OCI-LY1 (cell line): ENCODE measurements at regions not wholly inside any gene's neighbourhood (a gene's known extent, or its start where the extent isn't known, plus 50 kb on each side); places are given as distances from the start of the nearest gene placed in this dataset.

Experiments used
- H2AFZ ChIP-seq: fragments of 200-600 bp; sonication (generic), shearing (Covaris generic); 2 replicates; pipeline ENCODE4 v1.6.0; 2014; ENCODE audit warnings: antibody characterized with exemption, mild to moderate bottlenecking, low read length
- H3F3A ChIP-seq: fragments of 200-600 bp; sonication (generic), shearing (Covaris generic); 2 replicates; pipeline ENCODE4 v1.6.0; 2014; ENCODE audit warnings: mild to moderate bottlenecking, antibody characterized with exemption, low read length, moderate library complexity; ENCODE audit not compliant: insufficient read depth
- H3K27ac ChIP-seq: fragments of 200-600 bp; sonication (generic); 2 replicates; pipeline ENCODE4 v1.5.1; 2014; ENCODE audit warnings: low read length, mixed run types, mild to moderate bottlenecking, low read depth; ENCODE audit not compliant: poor library complexity, severe bottlenecking
- H3K27me3 ChIP-seq: fragments of 200-600 bp; sonication (generic); 2 replicates; pipeline ENCODE4 v1.6.0; 2014; ENCODE audit warnings: antibody characterized with exemption, mild to moderate bottlenecking, low read length, moderate library complexity; ENCODE audit not compliant: insufficient read depth
- H3K36me3 ChIP-seq: fragments of 200-600 bp; sonication (generic); 2 replicates; pipeline ENCODE4 v1.6.1; 2014; ENCODE audit warnings: mild to moderate bottlenecking, antibody characterized with exemption, low read length, moderate library complexity, mixed read lengths; ENCODE audit not compliant: insufficient read depth
- H3K4me1 ChIP-seq: fragments of 200-600 bp; sonication (generic); 2 replicates; pipeline ENCODE4 v1.5.1; 2014; ENCODE audit warnings: mild to moderate bottlenecking, low read length, moderate library complexity; ENCODE audit not compliant: insufficient read depth, severe bottlenecking
- H3K4me2 ChIP-seq: fragments of 200-600 bp; sonication (generic), shearing (Covaris generic); 2 replicates; pipeline ENCODE4 v1.6.1; 2014; ENCODE audit warnings: low read length
- H3K4me3 ChIP-seq: fragments of 200-600 bp; sonication (generic); 2 replicates; pipeline ENCODE4 v1.5.1; 2014; ENCODE audit warnings: low read length, low read depth, mild to moderate bottlenecking, mixed read lengths; ENCODE audit not compliant: poor library complexity, severe bottlenecking
- H3K79me2 ChIP-seq: fragments of 200-600 bp; shearing (Covaris generic); 2 replicates; pipeline ENCODE4 v1.6.1; 2016; ENCODE audit warnings: mixed run types, low read length, mixed read lengths; ENCODE audit not compliant: insufficient read depth
- H3K9ac ChIP-seq: fragments of 200-600 bp; sonication (generic), shearing (Covaris generic); 2 replicates; pipeline ENCODE4 v1.6.1; 2014; ENCODE audit warnings: mild to moderate bottlenecking, low read length, mixed read lengths
- H3K9me2 ChIP-seq: fragments of 200-600 bp; sonication (generic), shearing (Covaris generic); 2 replicates; pipeline ENCODE4 v1.6.1; 2014; ENCODE audit warnings: low read depth, mild to moderate bottlenecking, low read length, mixed read lengths
- H3K9me3 ChIP-seq: fragments of 200-600 bp; shearing (Covaris generic); 2 replicates; pipeline ENCODE4 v1.6.1; 2014; ENCODE audit warnings: low read length, mixed read lengths
- H4K20me1 ChIP-seq: fragments of 200-600 bp; sonication (generic), shearing (Covaris generic); 2 replicates; pipeline ENCODE4 v1.6.0; 2016; ENCODE audit warnings: mild to moderate bottlenecking, low read length; ENCODE audit not compliant: insufficient read depth
- CTCF ChIP-seq: fragments of 200-600 bp; sonication (generic), shearing (Covaris generic); IDR thresholded peaks from 2 replicates; pipeline ENCODE4 v1.5.1; 2017; ENCODE audit warnings: mild to moderate bottlenecking, antibody characterized with exemption, low read length, moderate library complexity, mixed read lengths
- EZH2 ChIP-seq: fragments of 200-600 bp; sonication (generic), shearing (Covaris generic); IDR thresholded peaks from 2 replicates; pipeline ENCODE4 v1.8.0; 2017; ENCODE audit warnings: borderline replicate concordance, mixed run types, mild to moderate bottlenecking, antibody characterized with exemption, low read length, moderate library complexity, mixed read lengths

GRCh38 chr10:28459453-28460144 is 73.3 kb upstream of the WAC start:
- Histone ChIP-seq H3K4me1 (no peaks in the 10 kb centered on the region), H3K27ac (no peak overlapping the region)

GRCh38 chr10:28463141-28463540 is 69.8 kb upstream of the WAC start:
- Histone ChIP-seq H2AFZ (no peak overlapping the region), H3K4me2 (no peak overlapping the region), H3K79me2 (no peaks in the 10 kb centered on the region), H3K27me3 (no peaks in the 10 kb centered on the region), H3K36me3 (no peaks in the 10 kb centered on the region), H3K9ac (no peak overlapping the region), H3K4me3 (no peak overlapping the region), H3K4me1 (no peaks in the 10 kb centered on the region), H3K27ac (no peak overlapping the region), H3K9me2 (no peaks in the 10 kb centered on the region), H4K20me1 (no peaks in the 10 kb centered on the region), H3F3A (no peaks in the 10 kb centered on the region), H3K9me3 (no peaks in the 10 kb centered on the region)
- TF ChIP-seq EZH2, result no peak

More at GRCh38 chr10:28459453-28460144, 73.3 kb upstream of the WAC start:
- H3F3A ChIP-seq, result no peaks in the 10 kb centered on the region
- H3K4me2 ChIP-seq, result no peak overlapping the region
- no peaks in the 10 kb centered on the region for H3K36me3 ChIP-seq
- H3K9me3 ChIP-seq, result no peaks in the 10 kb centered on the region
- H4K20me1 ChIP-seq, result no peaks in the 10 kb centered on the region
- no peaks in the 10 kb centered on the region for H3K79me2 ChIP-seq
- H3K9ac ChIP-seq, result no peak overlapping the region
- H3K9me2 ChIP-seq, result no peaks in the 10 kb centered on the region
- no peaks in the 10 kb centered on the region for H3K27me3 ChIP-seq
- no peak overlapping the region for H3K4me3 ChIP-seq
- no peak overlapping the region for H2AFZ ChIP-seq
- no peak for TF ChIP-seq EZH2
- TF ChIP-seq CTCF, result no peak

GRCh38 chr10:28463676-28464395 is 69.1 kb upstream of the WAC start:
- Histone ChIP-seq H2AFZ (no peak overlapping the region), H3K9me3 (no peaks in the 10 kb centered on the region), H3F3A (no peaks in the 10 kb centered on the region), H3K36me3 (no peaks in the 10 kb centered on the region), H3K27me3 (no peaks in the 10 kb centered on the region), H3K9me2 (no peaks in the 10 kb centered on the region), H3K79me2 (no peaks in the 10 kb centered on the region), H4K20me1 (no peaks in the 10 kb centered on the region), H3K4me3 (no peak overlapping the region), H3K4me2 (no peak overlapping the region), H3K27ac (no peak overlapping the region), H3K4me1 (no peaks in the 10 kb centered on the region), H3K9ac (no peak overlapping the region)
- no peak for TF ChIP-seq EZH2
- no peak for TF ChIP-seq CTCF
